Nephron progenitor cell (in vitro differentiated cells): ENCODE measurements at regions not wholly inside any gene's neighbourhood (a gene's known extent, or its start where the extent isn't known, plus 50 kb on each side); places are given as distances from the start of the nearest gene placed in this dataset.

Experiments
- DNase-seq: peaks from one replicate; pipeline ENCODE4 v3.0.0; 2021
- H3K27ac Mint-ChIP-seq: 2 replicates; pipeline ENCODE4 v1.8.0; 2021; ENCODE audit warnings: mild to moderate bottlenecking, moderate library complexity, mixed read lengths
- H3K27me3 Mint-ChIP-seq: 2 replicates; pipeline ENCODE4 v1.8.0; 2021; ENCODE audit warnings: mild to moderate bottlenecking, low read depth, mixed read lengths; ENCODE audit not compliant: poor library complexity
- H3K36me3 Mint-ChIP-seq: 2 replicates; pipeline ENCODE4 v1.8.0; 2021; ENCODE audit warnings: low read depth, mixed read lengths
- H3K4me1 Mint-ChIP-seq: 2 replicates; pipeline ENCODE4 v1.8.0; 2021; ENCODE audit warnings: mixed read lengths
- H3K4me3 Mint-ChIP-seq: 2 replicates; pipeline ENCODE4 v1.8.0; 2021; ENCODE audit warnings: mild to moderate bottlenecking, moderate library complexity, mixed read lengths
- H3K9me3 Mint-ChIP-seq: 2 replicates; pipeline ENCODE4 v1.8.0; 2021; ENCODE audit warnings: mild to moderate bottlenecking, moderate library complexity, mixed read lengths
- CTCF ChIP-seq: fragments of 200-600 bp; sonication (generic); IDR thresholded peaks from 2 replicates; pipeline ENCODE4 v1.5.0; 2021; ENCODE audit warnings: antibody characterized with exemption

DNA sequence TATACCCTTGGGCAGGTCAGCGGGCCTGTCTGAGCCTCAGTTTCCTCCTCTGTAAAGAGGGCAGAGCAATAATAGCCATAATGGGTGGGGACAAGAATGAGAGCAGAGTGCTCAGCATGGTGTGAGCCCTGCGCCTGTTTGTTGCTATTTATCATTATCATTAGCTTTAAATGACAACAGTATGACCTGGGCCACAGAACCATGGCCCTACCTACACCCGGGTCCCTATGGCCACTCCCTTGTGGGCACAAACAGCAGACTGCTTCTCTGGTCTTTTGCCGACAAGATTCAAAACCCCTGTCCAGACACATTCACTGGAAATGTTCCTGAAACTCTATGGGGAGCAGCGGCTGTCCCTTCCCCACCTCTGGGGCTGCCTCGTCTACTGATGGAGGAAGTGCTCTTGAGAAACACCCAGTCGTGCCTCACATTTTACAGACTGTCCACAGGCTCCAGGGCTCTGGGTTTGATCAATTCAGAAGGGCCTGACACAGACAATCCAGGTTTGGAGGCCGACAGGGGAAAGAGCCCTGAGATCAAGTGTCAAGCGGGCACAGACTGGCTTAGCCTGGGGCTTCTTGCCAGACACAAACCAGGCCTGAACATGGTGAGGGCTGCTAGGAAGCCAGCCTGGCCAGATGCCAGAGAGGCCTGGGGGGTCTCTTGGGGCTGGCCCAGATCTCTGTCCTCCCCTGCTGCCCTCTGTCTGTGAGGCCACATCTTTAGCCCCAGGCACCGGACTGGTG, 112.5 kb upstream of the CD82 start:
- Mint-ChIP-seq H3K36me3 (no peaks in the 10 kb centered on the region), H3K27me3 (peaks cover 15% of the 10 kb centered on the region), H3K4me3 (no peak overlapping the region), H3K4me1 (no peaks in the 10 kb centered on the region), H3K9me3 (no peaks in the 10 kb centered on the region), H3K27ac (no peak overlapping the region)
- TF ChIP-seq CTCF, result no peak
- DNase-seq, result no peak

DNA sequence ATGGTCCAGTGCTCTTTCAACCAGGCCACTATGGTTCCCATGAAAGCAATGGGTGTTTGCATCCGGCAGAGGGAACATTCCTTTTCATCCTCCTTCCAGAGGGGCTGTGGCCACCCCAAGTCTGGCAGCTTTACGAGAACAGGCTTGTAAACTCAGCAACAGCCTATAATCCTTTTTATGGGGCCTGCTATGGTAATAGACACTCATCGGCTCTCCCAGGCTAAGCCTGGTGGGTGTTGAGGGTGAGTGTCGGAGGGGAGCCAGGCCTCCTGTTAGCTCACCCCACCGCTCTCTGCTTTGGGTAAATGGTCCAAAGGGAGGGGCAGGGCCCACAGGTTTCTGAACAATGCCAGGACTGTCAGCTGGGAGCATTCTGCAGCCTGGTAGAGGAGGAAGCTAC, 111.6 kb upstream of the CD82 start:
- Mint-ChIP-seq H3K9me3 (no peaks in the 10 kb centered on the region), H3K4me1 (no peaks in the 10 kb centered on the region), H3K36me3 (no peaks in the 10 kb centered on the region), H3K27me3 (peaks cover 19% of the 10 kb centered on the region), H3K4me3 (no peak overlapping the region), H3K27ac (no peak overlapping the region)
- TF ChIP-seq CTCF, result no peak
- no peak for DNase-seq

GRCh38 chr11:44454666-44455065, 110.8 kb upstream of the CD82 start:
- DNase-seq, result no peak
- no peak for TF ChIP-seq CTCF
- peaks cover 14% of the 10 kb centered on the region for H3K27me3 Mint-ChIP-seq
- H3K4me1 Mint-ChIP-seq, result no peaks in the 10 kb centered on the region
- no peaks in the 10 kb centered on the region for H3K36me3 Mint-ChIP-seq
- no peak overlapping the region for H3K4me3 Mint-ChIP-seq
- H3K27ac Mint-ChIP-seq, result no peak overlapping the region
- no peaks in the 10 kb centered on the region for H3K9me3 Mint-ChIP-seq

- DNase-seq, result no peak
- peaks cover 10% of the 10 kb centered on the region for H3K9me3 Mint-ChIP-seq
- TF ChIP-seq CTCF, result no peak
- no peaks in the 10 kb centered on the region for H3K36me3 Mint-ChIP-seq
- peaks cover 19% of the 10 kb centered on the region for H3K27me3 Mint-ChIP-seq
- no peak overlapping the region for H3K4me3 Mint-ChIP-seq
- H3K27ac Mint-ChIP-seq, result no peak overlapping the region
- H3K4me1 Mint-ChIP-seq, result no peaks in the 10 kb centered on the region
These were observed 108.7 kb upstream of the CD82 start for GRCh38 chr11:44456544-44457300.

- peaks cover 20% of the 10 kb centered on the region for H3K27me3 Mint-ChIP-seq
- H3K4me1 Mint-ChIP-seq, result no peaks in the 10 kb centered on the region
- no peak overlapping the region for H3K4me3 Mint-ChIP-seq
- peaks cover 10% of the 10 kb centered on the region for H3K9me3 Mint-ChIP-seq
- DNase-seq, result no peak
- no peaks in the 10 kb centered on the region for H3K36me3 Mint-ChIP-seq
- no peak for TF ChIP-seq CTCF
- no peak overlapping the region for H3K27ac Mint-ChIP-seq
These were observed 107.6 kb upstream of the CD82 start for GRCh38 chr11:44457862-44458261.
